ES-I3 (cell line): ENCODE measurements at regions not wholly inside any gene's neighbourhood (a gene's known extent, or its start where the extent isn't known, plus 50 kb on each side); places are given as distances from the start of the nearest gene placed in this dataset.
"Not testable (repeated sequence)": the region's sequence is repeated elsewhere in the genome, so short reads cannot be mapped to it uniquely, and the experiment has no call there.

Source experiments
- H3K36me3 ChIP-seq: 2 replicates; pipeline ENCODE4 v1.6.1; 2013; ENCODE audit warnings: mild to moderate bottlenecking, low read length, control low read depth, moderate library complexity; ENCODE audit not compliant: insufficient read depth
- H3K4me1 ChIP-seq: 2 replicates; pipeline ENCODE4 v1.6.1; 2013; ENCODE audit warnings: mild to moderate bottlenecking, control low read depth, low read length; ENCODE audit not compliant: insufficient read depth
- H3K9ac ChIP-seq: 2 replicates; pipeline ENCODE4 v1.6.1; 2013; ENCODE audit warnings: low read depth, mild to moderate bottlenecking, low read length, moderate library complexity
- H3K9me3 ChIP-seq: 2 replicates; pipeline ENCODE4 v1.6.1; 2013; ENCODE audit warnings: mild to moderate bottlenecking, low read length, moderate library complexity; ENCODE audit not compliant: control insufficient read depth, insufficient read depth

DNA sequence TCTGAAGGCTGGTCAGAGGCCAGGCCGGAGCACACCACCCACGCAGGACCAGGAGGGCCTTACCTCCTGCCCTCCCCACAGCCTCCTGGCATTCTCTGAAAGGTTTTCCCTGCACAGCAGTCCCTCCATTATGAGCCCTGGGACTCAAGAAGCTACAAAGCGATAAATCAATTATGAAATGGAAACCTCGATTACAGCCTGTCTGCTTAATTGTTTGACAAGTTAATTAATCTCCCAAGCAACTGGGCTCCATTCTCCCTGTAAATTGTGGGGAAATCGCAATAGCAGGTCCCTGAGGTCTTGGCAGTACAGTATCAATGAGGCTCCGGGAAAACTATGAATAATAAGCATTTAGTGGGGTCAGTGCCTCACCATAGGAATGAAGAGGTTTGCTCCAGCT is 683.5 kb downstream of the NTRK3 start:
- Histone ChIP-seq H3K9me3 (no peaks in the 10 kb centered on the region), H3K4me1 (0 out of 2 replicates have a peak, but pooled peaks cover 5% of the 10 kb centered on the region), H3K36me3 (no peaks in the 10 kb centered on the region), H3K9ac (no peak overlapping the region)

DNA sequence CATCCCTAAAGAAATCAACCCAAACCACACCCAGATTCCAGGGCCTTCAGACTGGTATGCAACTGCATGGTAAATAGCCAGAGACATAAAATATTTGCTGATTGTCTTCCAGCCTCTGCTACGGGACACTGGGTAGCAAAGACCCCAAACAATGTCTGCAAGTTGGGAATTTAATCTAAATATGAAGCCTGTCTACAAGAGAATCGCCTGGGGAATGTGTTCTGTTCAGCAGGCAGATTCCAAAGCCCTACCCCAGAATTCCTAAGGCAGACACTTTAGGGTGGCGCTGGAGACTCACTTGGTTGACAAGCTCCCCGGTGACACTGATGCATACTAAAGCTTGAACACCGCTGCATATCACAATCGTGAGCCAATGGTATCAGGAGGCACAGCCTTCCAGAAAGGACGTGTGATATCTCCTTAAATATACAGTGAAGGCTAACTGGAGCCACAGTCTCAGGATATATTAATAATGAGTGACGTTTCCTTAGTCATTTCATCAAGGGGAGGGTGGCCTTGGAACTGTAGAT is 684.1 kb downstream of the NTRK3 start:
- Histone ChIP-seq H3K9ac (no peak overlapping the region), H3K9me3 (no peaks in the 10 kb centered on the region), H3K4me1 (0 out of 2 replicates have a peak, but pooled peaks cover 5% of the 10 kb centered on the region), H3K36me3 (no peaks in the 10 kb centered on the region)

DNA sequence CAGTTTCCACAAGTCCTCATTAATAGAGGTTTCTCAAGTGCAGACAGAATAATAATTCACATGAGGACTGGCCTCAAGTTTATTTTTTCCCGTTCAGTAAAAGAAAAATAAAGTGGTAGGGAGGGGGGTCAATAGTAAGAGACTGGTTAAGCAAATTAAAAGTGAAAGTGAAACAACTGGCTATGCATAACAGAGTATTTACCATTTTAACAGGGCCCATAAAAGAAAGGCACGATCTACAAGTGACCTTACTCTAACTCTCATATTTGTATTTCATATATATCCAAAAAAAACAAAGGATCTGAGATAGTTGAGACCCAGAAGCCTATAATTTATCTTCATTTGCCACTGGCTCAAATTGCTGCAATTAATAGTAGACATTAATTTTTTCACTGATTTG is 686.3 kb downstream of the NTRK3 start:
- H3K4me1 ChIP-seq, result 0 out of 2 replicates have a peak, but pooled peaks cover 5% of the 10 kb centered on the region

DNA sequence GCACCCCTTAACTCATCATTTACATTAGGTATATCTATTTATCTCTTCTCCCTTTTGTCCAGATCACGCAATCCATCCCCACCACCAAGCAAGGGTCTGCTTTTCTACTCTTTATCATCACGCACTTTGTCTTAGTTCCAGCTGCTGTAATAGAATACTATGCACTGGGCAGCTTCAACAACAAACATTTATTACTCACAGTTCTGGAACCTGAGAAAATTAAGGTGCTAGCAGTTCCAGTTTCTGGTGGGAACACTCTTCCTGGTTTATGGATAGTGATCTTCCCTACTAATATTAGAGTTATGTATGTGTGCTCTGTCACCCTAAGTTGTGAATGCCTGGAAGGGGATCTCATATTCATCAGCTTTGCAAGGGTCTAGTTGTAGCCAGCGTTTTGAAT is 687.0 kb downstream of the NTRK3 start:
- H3K9me3 ChIP-seq, result no peaks in the 10 kb centered on the region
- H3K4me1 ChIP-seq, result 0 out of 2 replicates have a peak, but pooled peaks cover 5% of the 10 kb centered on the region
- H3K9ac ChIP-seq, result no peak overlapping the region
- H3K36me3 ChIP-seq, result no peaks in the 10 kb centered on the region

More for the DNA sequence above, 686.3 kb downstream of the NTRK3 start:
- no peaks in the 10 kb centered on the region for H3K9me3 ChIP-seq
- no peak overlapping the region for H3K9ac ChIP-seq
- no peaks in the 10 kb centered on the region for H3K36me3 ChIP-seq

DNA sequence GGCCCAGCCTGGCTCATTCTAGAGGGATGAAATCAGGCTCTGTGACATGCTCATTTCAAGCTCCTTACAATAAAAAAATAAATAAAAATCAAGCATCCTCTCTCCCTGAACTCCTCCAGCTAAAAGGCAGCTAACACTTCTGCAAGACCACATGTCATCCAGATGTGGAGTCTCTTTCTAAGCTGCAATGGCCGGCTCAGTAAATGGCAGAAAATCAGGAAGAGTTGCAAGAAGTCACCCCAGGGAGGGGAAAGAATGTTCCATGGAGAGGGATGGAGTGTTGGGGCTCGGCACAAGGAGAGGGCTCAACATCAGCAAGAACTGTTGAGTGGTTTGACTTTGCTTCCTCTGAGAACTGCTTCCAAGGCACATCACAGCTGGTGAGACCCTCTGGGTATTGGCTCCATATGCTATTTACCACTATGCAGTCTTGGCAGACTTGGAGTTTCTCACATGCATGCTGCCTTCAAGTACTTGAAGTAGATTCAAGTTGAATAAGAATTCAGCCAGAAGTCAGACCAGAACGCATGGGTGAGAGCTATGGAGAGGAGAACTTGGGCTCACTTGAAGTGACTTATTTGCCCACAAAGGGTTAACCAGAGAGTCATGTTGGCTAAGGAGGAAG is 689.0 kb downstream of the NTRK3 start:
- H3K36me3 ChIP-seq, result no peaks in the 10 kb centered on the region
- no peak overlapping the region for H3K9ac ChIP-seq
- H3K9me3 ChIP-seq, result no peaks in the 10 kb centered on the region
- H3K4me1 ChIP-seq, result 0 out of 2 replicates have a peak, but pooled peaks cover 3% of the 10 kb centered on the region

DNA sequence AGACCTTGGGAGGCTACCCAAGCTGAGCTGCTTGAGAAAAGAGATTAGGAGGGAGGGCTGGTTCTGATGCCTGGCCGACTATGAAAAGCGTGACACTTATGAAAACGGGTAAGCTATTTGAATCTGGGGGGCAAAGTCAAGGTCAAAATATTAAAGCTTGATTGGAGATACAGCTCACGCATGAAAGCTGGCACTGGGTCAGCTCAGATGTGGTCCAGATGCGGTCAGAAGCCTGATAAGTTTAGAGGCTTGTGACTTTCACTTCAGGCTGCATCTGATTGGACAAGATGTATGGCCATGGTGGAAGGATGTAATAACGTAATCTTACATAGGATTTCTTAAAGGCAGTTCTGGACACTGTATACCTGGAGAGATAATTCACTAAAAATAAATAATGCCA is 690.3 kb downstream of the NTRK3 start:
- Histone ChIP-seq H3K9ac (no peak overlapping the region), H3K9me3 (no peaks in the 10 kb centered on the region), H3K4me1 (no peaks in the 10 kb centered on the region), H3K36me3 (no peaks in the 10 kb centered on the region)

DNA sequence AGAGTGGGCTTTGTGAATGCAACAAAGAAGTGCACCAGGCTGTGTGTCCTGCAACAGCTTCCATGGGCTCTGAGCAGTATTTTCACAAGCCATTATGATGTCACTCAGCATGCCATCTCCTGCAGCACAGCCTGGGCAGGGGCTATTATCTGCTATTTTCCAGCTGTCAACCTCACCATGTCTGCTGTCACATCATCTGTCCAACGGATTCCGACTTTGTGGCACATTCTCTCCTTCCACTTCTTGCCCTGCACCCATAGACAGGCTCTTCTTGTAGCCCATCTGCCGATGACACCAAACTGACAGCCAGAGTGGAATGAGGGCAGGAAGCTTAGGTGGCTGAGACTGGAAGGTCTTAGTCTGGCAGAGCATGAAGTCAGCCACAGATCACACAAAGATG is 691.9 kb downstream of the NTRK3 start:
- Histone ChIP-seq H3K4me1 (no peaks in the 10 kb centered on the region), H3K36me3 (no peaks in the 10 kb centered on the region), H3K9me3 (no peaks in the 10 kb centered on the region), H3K9ac (no peak overlapping the region)

DNA sequence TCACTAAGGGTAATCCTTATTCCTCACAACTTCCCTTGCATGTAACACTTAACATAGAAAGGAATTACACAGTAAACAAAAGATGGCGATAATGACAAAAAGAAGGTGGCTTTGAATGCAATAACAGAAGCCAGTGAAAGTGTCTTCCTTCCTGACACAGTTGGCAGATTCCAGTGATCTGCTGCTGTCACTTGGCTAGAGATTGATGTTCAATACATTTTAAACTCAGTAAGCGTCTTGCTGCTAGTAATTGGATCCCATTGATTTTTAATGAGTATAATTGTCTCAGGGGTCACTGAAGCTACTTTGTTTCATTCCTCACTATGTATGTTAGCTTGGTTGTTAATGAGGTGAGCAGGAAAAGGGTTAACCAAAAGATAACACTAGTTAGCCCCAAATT is 692.7 kb downstream of the NTRK3 start:
- Histone ChIP-seq H3K9me3 (no peaks in the 10 kb centered on the region), H3K36me3 (no peaks in the 10 kb centered on the region), H3K9ac (no peak overlapping the region), H3K4me1 (no peaks in the 10 kb centered on the region)

DNA sequence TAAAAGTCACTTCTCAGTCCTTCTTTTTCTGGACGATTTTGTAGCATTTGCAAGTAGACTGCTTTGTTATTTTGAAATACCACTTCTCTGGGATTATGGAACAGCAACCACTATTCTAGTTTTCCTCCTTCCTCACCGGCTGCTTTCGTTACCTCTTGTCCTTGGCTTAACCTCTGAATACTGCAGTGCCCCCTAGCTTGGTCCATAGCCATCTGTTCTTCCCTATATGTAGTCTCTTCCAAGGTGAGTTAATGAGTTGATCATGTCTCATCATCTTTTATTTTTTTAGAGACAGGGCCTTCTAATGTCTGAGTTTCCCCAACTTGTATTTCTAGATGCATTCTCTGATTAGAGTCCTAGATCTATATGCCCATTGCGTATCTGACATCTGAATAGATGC is 694.3 kb downstream of the NTRK3 start:
- Histone ChIP-seq H3K9ac (no peak overlapping the region), H3K36me3 (no peaks in the 10 kb centered on the region), H3K4me1 (no peaks in the 10 kb centered on the region), H3K9me3 (no peaks in the 10 kb centered on the region)

DNA sequence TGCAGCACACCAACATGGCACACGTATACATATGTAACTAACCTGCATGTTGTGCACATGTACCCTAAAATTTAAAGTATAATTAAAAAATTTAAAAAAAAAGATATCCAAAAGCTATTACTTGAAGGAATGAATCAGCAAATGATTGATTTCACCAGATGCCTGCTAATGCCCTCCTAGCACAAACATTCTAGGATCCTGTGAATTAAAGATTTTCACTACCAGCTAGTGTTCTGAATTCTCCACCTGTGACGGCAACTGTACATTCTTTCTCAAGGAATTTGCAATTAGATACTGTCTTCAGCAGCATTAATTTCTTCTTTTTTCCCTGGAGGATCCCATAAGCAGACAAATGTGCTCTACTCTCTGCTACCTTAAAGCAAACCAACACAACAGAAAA is 694.9 kb downstream of the NTRK3 start:
- no peaks in the 10 kb centered on the region for H3K4me1 ChIP-seq
- no peaks in the 10 kb centered on the region for H3K9me3 ChIP-seq
- H3K9ac ChIP-seq, result no peak overlapping the region
- no peaks in the 10 kb centered on the region for H3K36me3 ChIP-seq

DNA sequence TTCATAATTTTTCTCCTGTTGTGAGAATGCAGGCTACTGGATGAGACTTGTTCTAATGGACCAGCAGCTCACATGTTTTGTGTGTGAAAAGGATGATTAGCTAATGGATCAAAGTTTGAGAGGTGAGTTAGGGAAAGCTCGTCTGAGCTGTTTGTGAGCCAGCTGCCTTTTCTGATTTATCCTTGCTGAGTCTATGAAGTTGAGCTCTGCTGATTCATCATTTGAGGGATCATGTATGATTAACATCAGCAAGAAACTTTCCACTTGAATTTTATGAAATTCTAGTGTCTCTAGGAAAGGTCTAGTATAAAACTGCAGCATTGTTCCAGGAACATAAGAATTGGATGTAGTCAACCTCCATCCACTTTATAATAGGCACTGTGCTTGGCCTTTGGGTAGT is 698.7 kb downstream of the NTRK3 start:
- Histone ChIP-seq H3K4me1 (no peaks in the 10 kb centered on the region), H3K9ac (no peak overlapping the region), H3K9me3 (no peaks in the 10 kb centered on the region), H3K36me3 (no peaks in the 10 kb centered on the region)

DNA sequence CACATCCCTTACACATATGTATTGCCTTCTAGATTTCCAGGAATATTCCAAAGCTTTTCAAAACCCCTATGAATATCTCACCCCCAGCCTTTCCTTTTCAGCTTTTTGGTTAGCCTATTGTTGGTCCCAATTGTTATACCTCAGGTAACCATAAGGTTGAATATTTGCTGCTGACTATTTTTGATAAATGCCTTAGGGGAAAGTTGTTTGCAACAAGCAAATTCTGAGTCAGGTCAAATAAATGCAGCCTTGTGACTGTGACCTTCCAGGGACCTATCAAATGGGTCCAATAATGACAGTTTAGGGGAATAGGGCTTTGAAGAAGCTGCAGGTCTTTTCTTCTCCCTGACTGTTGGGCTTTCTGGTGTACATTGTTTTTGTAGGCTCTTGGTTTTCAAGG is 699.7 kb downstream of the NTRK3 start:
- Histone ChIP-seq H3K9me3 (no peaks in the 10 kb centered on the region), H3K4me1 (no peaks in the 10 kb centered on the region), H3K9ac (no peak overlapping the region), H3K36me3 (no peaks in the 10 kb centered on the region)

DNA sequence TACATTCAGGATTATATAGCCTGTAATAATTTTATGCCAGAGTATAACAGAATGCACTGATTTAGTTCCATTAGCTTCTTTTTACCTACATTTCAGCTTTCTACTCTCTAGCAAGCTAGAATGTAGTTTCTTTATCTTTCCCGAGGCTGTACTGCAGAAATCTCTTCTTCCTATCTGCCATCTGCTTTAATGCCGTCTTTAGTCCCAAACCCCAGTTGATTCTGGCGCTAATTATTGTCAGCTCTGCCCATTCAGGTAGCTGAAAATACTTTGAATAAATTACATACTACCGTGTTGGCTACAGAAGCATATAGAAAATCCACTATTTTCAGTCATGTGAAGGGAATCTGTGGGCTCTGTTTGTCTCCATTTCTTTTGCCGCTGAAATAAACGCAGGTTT is 706.7 kb downstream of the NTRK3 start:
- Histone ChIP-seq H3K4me1 (no peaks in the 10 kb centered on the region), H3K36me3 (no peaks in the 10 kb centered on the region), H3K9ac (no peak overlapping the region), H3K9me3 (no peaks in the 10 kb centered on the region)

DNA sequence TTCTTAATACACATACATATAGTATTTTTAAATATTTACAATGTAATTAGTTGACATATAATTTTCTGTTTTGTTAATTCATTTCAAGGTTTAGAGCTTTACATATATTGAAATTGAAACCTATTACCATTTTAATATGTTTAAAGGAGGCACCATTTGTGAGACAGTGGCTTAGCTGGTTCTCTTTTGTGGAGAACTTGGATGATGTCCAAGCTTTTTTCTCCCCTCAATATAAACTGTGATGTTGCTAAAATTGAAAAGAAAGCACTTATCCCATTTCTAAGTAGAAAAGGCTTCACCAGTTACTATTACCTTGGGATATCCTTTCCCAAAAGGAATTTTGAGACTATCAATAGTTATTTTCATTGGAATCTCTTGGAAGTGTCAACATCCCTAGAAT is 707.2 kb downstream of the NTRK3 start:
- Histone ChIP-seq H3K36me3 (no peaks in the 10 kb centered on the region), H3K4me1 (no peaks in the 10 kb centered on the region), H3K9ac (no peak overlapping the region), H3K9me3 (no peaks in the 10 kb centered on the region)

DNA sequence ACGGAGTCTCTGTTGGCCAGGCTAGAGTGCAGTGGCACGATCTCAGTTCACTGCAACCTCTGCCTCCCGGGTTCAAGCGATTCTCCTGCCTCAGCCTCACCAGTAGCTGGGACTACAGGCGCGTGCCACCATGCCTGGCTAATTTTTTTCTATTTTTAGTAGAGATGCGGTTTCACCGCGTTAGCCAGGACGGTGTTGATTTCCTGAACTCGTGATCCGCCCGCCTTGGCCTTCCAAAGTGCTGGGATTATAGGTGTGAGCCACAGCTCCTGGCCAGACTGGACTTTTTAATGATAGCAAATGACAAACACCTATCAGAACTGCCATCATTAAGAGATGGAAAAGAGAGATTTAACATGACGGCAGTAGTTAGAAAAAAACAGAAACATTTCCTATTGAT is 707.9 kb downstream of the NTRK3 start:
- H3K9ac ChIP-seq, H3K9me3 ChIP-seq, H3K36me3 ChIP-seq, H3K4me1 ChIP-seq: not testable (repeated sequence)
